AG08395 (cell line): ENCODE measurements at regions not wholly inside any gene's neighbourhood (a gene's known extent, or its start where the extent isn't known, plus 50 kb on each side); places are given as distances from the start of the nearest gene placed in this dataset.
"Not testable (repeated sequence)": the region's sequence is repeated elsewhere in the genome, so short reads cannot be mapped to it uniquely, and the experiment has no call there.

ENCODE experiments used
- DNase-seq: peaks from one replicate; pipeline ENCODE4 v3.0.0; 2012; ENCODE audit warnings: mixed read lengths, low spot score

DNA sequence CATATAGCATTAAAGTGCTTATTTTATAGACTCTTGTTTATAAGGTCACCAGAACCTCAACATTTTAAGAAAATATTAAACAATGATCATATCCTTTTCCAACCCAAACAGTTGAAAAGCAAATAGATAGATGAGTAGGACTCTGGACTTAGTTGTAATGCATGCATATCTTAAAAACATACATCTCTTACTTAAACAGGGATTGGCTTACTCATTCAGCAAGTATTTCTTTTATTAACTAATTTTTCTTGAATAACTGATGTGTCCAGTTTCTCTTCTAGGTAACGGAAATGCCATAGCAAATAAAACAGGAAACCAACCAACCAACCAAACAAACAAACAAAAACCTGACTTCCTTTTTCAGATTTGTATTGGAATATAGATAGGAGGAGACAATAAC lies 70.9 kb upstream of the NBPF4 start:
- no peak for DNase-seq

DNA sequence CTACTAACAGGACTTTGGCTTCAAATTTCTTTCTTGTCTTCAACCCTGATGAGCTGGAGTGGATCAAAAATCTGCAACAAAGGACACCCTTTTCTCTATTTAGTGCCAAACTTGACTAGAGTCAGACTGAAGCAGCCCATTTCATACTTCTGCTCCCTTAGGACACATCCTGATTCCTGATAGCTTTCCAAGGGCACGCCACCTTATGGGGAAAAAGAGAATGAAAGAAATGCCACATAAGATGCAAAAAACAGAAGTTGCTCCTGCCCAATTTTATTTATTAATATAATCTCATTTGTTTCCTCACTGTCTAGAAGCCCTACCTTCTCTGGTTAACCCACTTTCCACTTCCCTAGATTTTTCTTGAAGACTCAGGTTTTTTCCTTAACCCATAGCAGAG lies 72.7 kb upstream of the NBPF4 start:
- peak; percentile 21 for DNase-seq

DNA sequence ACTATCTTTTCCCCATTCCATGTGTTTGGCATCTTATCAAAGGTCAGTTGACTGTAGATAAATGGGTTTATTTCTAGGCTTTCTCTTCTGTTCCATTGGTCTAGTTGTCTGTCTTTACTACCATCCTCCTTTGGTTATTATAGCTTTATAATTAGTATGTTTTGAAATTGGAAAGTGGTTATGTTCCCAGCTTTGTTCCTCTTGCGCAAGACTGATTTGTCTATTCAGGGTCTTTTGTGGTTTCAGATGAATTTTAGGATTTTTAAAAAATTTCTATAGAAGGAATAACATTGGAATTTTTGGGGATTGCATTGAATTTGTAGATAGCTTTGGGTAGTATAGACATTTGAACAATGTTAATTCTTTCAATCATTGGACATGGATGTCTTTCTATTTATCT lies 77.0 kb upstream of the NBPF4 start:
- no peak for DNase-seq

DNA sequence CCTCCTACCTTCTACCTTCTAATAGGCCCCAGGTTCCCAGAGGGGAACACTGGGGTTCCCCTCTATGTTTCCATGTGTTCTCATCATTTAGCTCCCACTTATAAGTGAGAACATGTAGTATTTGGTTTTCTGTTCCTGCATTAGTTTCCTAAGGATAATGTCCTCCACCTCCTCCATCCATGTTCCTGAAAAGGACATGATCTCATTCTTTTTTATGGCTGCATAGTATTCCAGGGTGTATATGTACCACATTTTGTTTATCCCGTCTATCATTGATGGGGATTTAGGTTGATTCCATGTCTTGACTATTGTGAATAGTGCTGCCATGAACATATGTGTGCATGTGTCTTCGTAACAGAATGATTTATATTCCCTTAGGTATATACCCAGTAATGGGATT lies 81.5 kb upstream of the NBPF4 start:
- not testable (repeated sequence) for DNase-seq

DNA sequence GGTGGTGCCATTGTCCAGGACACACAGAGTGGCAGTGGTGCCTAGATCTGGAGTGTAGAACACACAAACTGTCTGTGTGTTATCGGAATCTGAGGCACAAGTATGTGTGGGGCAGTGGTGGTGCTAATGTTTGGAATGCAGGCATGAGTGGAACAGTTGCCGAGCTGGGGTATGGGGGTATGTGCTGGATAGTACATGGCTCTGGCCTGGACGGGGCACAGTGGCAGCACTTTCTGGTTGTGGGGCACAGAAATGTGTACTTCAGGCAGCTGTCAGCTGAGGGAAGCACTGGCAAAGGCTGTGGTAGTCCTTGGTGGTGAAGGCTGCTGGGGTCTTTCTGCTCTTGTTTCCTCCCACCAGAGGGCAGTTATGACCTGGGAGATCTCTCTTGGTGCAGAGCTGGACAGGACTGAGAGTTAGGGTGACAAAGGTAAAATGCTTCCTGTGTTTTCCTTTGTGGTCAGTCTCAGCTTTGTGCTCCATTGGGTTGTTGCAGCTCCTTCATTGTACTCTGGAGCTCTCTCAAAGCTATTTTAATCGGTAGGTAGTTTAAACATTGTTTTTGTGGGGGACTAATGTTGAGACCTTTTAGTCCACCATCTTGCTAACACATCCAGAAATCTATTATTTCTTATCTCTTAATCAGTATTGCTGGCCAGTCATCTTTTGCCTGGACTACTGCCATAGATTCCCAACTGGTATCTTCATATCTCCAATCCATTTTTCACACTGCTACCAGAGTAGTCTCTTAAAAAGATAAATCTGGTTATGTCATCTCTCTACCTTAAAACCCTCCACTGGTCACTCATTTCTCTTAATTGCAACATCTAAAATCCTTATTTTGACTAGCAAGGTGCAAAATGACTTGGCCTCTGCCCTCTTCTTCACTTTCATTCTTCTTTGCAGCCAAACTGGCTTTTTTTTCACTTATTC lies 83.9 kb upstream of the NBPF4 start:
- no peak for DNase-seq

DNA sequence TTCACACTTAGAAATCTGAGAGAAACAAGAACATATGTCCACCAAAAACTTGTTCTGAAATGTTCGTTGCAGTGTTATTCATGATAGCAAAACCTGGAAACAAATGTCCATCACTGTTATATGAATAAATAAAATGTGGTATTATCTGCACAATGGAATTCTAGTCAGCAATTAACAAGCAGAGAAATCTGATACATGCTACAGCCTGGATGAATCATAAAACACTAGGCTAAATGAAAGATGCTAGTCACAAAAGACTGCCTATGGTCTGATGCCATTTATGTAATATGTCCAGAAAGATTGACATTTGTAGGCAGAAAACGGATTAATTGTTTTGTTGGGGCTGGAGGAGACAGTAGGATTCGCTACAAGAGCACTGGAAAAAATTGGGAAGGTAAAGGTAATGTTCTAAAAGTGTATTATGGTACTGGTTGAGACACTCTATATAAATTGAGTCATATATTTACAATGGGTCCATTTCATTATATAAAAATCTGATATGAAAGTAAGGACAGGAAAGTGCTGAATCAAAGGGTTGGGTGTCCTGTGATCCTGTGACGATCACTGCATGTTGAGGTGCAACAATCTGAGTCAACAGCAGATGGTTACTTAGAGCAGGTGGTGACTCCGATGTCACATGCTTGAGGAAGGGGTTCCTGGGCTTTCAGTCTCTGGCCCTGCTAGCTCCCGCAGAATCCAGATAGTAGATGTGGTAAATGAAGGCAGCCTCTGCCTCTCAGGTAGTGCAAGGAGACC lies 102.1 kb upstream of the NBPF4 start:
- no peak for DNase-seq

DNA sequence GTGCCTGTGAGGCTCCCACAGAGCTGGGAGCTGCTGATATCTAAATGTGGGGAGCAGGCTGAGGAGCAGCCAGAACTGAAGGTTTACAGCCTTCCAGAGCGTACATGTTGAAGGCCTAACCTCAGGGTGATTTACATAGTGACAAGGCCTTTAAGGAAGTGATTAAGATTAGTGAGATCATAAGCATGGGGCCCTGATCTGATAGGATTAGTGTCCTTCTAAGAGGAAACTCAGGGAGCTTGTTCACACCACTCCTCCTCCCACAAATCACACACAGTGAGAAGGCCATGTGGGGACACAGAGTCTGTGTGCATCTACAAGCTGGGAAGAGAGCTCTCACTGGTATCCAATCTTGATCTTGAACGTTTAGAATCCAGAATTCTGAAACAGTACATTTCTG lies 92.3 kb upstream of the NBPF6 start:
- DNase-seq = no peak

DNA sequence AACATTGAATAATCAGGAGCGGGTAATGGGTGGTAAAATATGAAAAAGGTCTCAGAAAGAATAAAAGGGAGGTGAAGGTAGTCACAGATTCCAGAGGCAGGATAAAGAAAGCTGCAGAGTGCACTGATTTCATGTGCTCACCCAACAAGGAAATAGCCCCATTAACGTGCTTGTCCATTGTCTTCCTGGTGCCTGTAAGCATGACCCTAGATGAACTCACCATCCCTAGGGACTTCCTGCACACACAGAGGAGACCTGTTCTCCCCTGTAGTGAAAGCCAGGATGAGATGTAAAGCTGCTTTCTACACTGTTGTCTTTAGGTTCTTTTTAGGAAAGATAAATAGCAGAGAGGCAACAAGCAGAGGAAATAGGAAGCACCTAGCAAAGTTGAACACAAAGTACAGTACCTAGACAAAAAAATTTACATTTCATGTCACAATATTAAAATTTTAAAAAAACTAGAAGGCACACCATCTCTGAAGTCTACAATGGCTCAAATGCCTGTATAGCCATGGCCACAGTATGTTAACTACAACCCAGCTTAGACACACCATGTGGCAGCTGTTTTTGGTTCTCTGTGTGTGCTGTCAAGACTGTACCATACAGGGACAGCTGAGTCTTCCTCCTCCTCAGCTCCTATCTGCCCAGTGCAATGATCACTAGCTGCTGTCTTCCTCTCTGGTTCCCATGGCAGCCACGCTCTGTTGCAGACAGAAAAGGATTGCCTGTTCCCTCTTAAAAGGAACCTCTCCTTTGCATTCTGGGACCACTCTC lies 69.9 kb upstream of the NBPF6 start:
- DNase-seq = not testable (repeated sequence)
